NCI-H82 (cell line): ENCODE measurements at regions not wholly inside any gene's neighbourhood (a gene's known extent, or its start where the extent isn't known, plus 50 kb on each side); places are given as distances from the start of the nearest gene placed in this dataset.
"Not testable (repeated sequence)": the region's sequence is repeated elsewhere in the genome, so short reads cannot be mapped to it uniquely, and the experiment has no call there.

Source experiments
- DNase-seq: peaks from one replicate; lab custom pipeline; 2025; lab: John Stamatoyannopoulos, UW

GRCh38 chr18:22739061-22739642, 194.0 kb upstream of the RBBP8 start:
- no peak for DNase-seq

GRCh38 chr18:22739789-22740188, 193.3 kb upstream of the RBBP8 start:
- DNase-seq, result no peak

- no peak for DNase-seq
These were observed 191.8 kb upstream of the RBBP8 start for GRCh38 chr18:22741318-22741717.

- DNase-seq, result no peak
These were observed 190.7 kb upstream of the RBBP8 start for GRCh38 chr18:22742409-22742808.

GRCh38 chr18:22745966-22746365, 187.2 kb upstream of the RBBP8 start:
- DNase-seq, result no peak

DNA sequence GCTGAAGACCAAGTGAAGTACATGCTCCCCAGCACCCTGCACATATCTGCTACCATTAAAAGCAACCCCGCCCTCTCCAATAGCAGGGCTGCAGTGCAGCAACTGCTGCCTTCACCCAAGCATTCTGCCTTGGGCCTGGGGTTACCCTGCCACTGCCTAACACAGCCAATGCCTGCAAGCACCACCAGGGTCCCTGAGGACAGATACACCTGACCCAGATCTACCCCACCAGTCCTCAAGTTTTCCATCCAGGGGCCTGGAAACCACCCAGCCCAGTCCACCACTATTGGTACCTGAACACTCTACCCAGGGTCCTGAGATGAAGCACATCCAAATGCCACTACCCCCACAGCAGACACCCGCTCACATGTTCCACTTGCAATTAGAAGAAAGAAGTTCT, 181.1 kb upstream of the RBBP8 start:
- no peak for DNase-seq

- no peak for DNase-seq
These were observed 179.8 kb upstream of the RBBP8 start for GRCh38 chr18:22753130-22753831.

DNA sequence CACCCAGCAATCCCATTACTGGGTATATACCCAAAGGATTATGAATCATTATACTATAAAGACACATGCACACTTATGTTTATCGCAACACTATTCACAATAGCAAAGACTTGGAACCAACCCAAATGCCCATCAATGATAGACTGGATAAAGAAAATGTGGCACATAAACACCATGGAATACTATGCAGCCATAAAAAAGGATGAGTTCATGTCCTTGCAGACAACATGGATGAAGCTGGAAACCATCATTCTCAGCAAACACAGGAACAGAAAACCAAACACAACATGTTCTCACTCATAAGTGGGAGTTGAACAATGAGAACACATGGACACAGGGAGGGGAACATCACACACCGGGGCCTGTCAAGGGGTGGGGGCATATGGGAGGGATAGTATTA, 169.1 kb upstream of the RBBP8 start:
- DNase-seq, result not testable (repeated sequence)

- DNase-seq, result peak; percentile 56
These were observed 167.2 kb upstream of the RBBP8 start for GRCh38 chr18:22765896-22766295.

GRCh38 chr18:22767653-22768052, 165.5 kb upstream of the RBBP8 start:
- DNase-seq, result no peak

DNA sequence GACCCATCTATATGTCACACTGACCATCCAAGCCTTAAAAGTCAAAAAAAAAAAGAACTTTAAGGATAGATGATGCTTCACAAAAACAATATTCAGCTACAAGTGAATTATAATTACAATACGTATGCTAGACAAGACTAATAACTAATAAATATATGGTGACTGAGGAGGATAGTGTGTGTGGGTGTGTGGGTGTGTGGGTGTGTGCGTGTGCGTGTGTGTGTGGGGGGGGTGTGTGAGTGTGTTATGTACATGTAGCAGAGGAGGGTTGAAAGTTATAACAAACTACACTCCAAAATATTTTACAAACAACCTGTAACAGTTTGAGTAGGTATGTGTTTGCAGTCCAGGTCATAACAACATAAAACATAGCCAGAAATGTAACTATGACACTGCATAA, 159.2 kb upstream of the RBBP8 start:
- DNase-seq, result no peak

DNA sequence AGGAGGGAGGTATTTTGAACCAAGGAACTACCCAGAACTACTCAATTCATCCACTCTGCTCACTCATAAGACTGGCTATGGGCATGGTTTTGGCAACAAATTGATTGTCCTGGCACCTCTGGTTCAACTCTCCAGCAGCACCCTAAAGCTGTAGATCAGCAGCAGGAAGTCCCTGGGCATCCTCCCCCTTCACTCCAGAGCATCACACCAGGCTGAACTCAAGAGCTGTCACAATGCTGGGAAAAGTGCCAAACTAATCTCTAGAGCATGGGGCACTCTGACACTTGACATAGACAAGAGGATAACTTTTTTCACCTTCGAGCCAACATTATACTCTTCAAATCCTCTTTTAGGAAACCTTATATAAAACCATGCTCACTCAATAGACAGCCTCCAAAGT, 154.1 kb upstream of the RBBP8 start:
- peak; percentile 28 for DNase-seq

- DNase-seq, result no peak
These were observed 149.9 kb upstream of the RBBP8 start for GRCh38 chr18:22783245-22783644.

DNA sequence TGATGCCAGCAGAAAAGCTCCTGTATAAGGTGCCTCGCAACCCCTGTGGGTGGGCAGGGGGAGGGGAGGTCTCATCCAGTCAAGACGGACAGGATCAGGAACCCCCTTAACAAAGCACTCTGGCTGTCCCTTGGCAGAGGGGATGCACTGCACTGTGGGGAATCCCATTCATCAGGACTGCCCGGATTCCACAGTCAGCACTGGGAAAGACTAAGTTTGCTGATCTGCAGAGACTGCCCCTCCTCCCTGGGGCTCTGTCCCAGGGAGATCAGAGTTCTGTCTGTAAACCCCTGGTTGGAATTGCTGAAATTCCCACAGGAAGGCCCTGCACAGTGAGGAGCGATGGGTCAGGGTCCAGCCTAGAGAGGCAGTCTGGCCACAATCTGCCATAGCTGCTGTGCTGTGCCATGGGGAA, 149.5 kb upstream of the RBBP8 start:
- DNase-seq, result no peak

DNA sequence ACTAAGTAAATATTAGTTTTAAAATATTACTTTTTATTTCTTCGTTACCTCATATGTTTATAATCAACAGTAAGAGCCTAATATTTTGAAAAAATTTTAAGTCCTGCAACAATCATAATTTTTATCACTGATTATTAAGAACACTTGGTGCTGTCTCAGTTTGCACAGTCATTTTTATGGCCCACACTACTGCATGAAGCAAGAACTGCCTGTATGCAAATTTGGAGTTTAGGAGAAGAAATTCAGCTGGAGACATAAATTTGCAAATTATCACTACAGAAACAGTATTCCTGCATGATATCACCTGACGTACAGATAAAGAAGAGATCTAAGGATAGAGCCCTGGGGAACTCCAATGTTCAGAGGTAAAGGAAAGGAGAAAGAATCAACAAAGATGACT, 144.1 kb upstream of the RBBP8 start:
- no peak for DNase-seq

DNA sequence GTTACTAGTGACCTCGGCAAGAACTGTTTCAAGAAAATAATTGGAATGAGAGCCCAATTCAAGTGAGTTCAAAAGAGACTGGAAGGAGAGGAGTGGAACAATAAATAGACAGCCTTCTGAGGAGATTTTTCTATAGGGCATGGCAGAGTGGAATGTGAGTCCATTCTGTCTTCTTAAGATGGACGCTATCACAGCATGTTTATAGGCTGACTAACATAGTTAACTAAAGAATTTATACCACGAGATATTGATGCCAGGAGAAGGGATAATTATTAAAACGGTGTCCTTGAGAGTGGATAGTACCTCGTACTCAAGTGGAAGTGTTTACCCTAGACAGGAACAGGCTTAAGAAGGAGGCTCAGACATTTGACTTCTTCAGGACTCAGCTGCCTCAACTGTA, 143.5 kb upstream of the RBBP8 start:
- no peak for DNase-seq

DNA sequence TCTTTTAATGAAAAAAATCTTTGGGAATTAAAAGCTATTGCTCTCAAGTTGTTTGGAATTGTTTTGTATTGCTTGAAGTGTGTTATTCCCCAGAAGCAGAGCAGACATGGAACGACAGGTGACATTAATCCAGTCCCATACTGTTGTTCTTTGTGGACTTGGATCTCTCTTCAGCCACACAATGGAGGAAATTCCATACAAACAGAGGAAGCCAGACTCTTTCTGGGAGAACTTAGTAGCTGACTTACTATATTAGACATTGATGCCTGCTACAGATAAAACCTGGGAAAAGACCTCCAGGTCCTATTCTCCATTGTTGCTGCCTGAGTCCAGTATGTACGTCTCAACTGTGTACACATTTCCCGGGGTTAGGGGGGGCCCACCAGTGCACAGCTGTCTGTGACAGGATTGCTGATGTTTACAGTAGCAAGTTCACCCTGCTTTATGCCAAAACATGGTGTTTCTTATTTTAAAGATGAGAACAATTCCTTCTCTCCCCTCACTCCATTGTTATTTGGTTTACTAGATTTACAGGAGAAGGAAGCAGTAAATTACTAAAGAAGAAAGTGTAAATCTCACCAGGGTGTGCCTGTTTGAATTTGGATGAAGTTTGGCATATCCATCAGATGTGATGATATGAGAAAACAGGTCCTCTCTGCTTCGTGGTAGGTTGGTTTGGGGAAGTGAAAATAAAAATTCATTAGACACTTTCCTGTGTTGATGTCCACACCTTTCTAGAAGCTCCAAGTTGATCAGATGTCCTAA, 142.4 kb upstream of the RBBP8 start:
- no peak for DNase-seq

GRCh38 chr18:22791310-22791610, 141.9 kb upstream of the RBBP8 start:
- no peak for DNase-seq

DNA sequence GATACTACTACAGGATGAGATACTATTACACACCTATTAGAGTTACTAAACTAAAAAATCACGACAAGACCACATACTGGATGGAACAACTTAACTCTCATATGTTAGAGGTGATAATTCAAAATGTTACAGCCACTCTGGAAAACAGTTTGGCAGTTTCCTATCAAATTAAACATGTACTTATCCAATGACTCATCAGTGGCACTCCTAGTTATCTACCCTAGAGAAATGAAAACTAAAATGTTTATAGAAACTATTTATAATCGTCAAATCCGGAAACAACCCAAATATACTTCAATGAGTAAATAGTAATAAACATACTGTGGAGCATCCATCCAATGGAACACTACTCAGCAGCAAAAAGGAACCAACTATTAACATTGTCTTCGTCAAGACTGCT, 137.0 kb upstream of the RBBP8 start:
- DNase-seq, result no peak

GRCh38 chr18:22800551-22800951, 132.6 kb upstream of the RBBP8 start:
- no peak for DNase-seq

GRCh38 chr18:22813648-22814328, 119.3 kb upstream of the RBBP8 start:
- DNase-seq, result peak; percentile 45

- DNase-seq, result no peak
These were observed 118.8 kb upstream of the RBBP8 start for GRCh38 chr18:22814329-22814703.
